ENCODE measurements at regions not wholly inside any gene's neighbourhood (a gene's known extent, or its start where the extent isn't known, plus 50 kb on each side); places are given as distances from the start of the nearest gene placed in this dataset.

DNA sequence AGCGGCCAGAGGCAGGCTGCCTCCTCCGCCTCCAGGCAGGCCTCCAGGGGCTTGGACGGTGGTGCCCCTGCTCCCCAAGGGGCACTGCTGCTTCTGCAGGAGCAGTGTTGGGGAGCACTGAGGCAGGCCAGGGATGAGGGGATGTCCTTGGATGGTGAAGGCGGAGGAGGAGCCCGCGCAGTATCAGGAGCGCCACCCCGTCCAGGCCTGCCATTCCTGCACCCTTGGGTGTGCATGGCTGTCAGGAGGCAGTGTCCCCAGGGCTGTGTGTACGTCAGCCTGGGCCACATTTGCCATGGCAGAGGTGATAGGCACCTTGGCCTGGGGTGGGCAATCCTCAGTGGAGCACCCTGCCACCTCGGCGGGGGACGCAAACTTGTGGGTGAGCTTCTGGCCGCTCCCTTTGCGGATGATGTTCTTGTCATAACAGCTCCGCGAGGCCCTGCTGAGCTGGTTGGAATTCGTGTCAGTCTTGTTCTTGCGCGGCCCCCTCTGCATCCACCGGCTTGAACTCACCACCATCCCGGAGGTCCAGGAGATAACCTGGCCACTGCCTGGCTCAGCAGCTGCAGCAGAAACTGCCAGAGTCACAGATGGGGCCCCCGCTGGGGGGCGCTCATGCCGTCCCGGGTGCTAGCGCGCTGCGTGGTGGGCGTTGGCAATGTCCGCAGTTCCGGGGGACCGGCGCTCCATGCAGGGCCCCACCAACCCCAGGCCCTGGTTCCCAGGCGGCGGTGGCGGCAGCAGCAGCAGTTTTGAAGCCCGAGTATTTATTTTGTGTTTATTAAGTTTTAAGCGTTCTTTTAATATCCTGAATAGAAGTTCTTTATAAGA lies 182.3 kb upstream of the ADCY1 start:
- TF ChIP-seq, protein P1, sequence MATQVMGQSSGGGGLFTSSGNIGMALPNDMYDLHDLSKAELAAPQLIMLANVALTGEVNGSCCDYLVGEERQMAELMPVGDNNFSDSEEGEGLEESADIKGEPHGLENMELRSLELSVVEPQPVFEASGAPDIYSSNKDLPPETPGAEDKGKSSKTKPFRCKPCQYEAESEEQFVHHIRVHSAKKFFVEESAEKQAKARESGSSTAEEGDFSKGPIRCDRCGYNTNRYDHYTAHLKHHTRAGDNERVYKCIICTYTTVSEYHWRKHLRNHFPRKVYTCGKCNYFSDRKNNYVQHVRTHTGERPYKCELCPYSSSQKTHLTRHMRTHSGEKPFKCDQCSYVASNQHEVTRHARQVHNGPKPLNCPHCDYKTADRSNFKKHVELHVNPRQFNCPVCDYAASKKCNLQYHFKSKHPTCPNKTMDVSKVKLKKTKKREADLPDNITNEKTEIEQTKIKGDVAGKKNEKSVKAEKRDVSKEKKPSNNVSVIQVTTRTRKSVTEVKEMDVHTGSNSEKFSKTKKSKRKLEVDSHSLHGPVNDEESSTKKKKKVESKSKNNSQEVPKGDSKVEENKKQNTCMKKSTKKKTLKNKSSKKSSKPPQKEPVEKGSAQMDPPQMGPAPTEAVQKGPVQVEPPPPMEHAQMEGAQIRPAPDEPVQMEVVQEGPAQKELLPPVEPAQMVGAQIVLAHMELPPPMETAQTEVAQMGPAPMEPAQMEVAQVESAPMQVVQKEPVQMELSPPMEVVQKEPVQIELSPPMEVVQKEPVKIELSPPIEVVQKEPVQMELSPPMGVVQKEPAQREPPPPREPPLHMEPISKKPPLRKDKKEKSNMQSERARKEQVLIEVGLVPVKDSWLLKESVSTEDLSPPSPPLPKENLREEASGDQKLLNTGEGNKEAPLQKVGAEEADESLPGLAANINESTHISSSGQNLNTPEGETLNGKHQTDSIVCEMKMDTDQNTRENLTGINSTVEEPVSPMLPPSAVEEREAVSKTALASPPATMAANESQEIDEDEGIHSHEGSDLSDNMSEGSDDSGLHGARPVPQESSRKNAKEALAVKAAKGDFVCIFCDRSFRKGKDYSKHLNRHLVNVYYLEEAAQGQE (IDR thresholded peaks at IDR 0.05; ENCODE audit: low read depth) = no peak
- TF ChIP-seq YY1 (IDR thresholded peaks at IDR 0.05; ENCODE audit: low read depth) = no peak
- no peak for TF ChIP-seq EP300 (IDR thresholded peaks at IDR 0.05; ENCODE audit: borderline replicate concordance)
- TF ChIP-seq ZBTB7A (IDR thresholded peaks at IDR 0.05; ENCODE audit: low read depth) = no peak
- TF ChIP-seq TAF1 (IDR thresholded peaks at IDR 0.05; ENCODE audit: low read depth) = no peak

Data from Ishikawa (cell line).